DMS153 treated with DMSO at 0.1 percent for 48 hours (cell line): ENCODE measurements at regions not wholly inside any gene's neighbourhood (a gene's known extent, or its start where the extent isn't known, plus 50 kb on each side); places are given as distances from the start of the nearest gene placed in this dataset.

Experiments
- DNase-seq: peaks from one replicate; lab custom pipeline; 2025; ENCODE audit not compliant: unreplicated experiment; lab: John Stamatoyannopoulos, UW

- DNase-seq, result no peak
These were observed 247.5 kb downstream of the SAMD5 start for GRCh38 chr6:147755999-147756398.

GRCh38 chr6:147756891-147757290, 248.4 kb downstream of the SAMD5 start:
- no peak for DNase-seq

GRCh38 chr6:147757291-147757690, 248.8 kb downstream of the SAMD5 start:
- no peak for DNase-seq

- no peak for DNase-seq
These were observed 249.8 kb downstream of the SAMD5 start for GRCh38 chr6:147758303-147758702.

- DNase-seq, result no peak
These were observed 250.6 kb downstream of the SAMD5 start for GRCh38 chr6:147759093-147759492.

- no peak for DNase-seq
These were observed 251.0 kb downstream of the SAMD5 start for GRCh38 chr6:147759536-147759935.

- DNase-seq, result no peak
These were observed 257.1 kb downstream of the SAMD5 start for GRCh38 chr6:147765541-147765940.

GRCh38 chr6:147768969-147769368, 260.5 kb downstream of the SAMD5 start:
- no peak for DNase-seq

GRCh38 chr6:147769496-147770087, 261.1 kb downstream of the SAMD5 start:
- no peak for DNase-seq

GRCh38 chr6:147770221-147770620, 261.7 kb downstream of the SAMD5 start:
- no peak for DNase-seq

GRCh38 chr6:147772724-147773123, 264.2 kb downstream of the SAMD5 start:
- no peak for DNase-seq

GRCh38 chr6:147774856-147775255, 266.4 kb downstream of the SAMD5 start:
- no peak for DNase-seq

GRCh38 chr6:147776631-147777213, 268.2 kb downstream of the SAMD5 start:
- DNase-seq, result no peak

- no peak for DNase-seq
These were observed 271.1 kb downstream of the SAMD5 start for GRCh38 chr6:147779624-147780023.

- DNase-seq, result peak; percentile 34
These were observed 273.8 kb downstream of the SAMD5 start for GRCh38 chr6:147782302-147782701.

GRCh38 chr6:147784371-147784770, 275.9 kb downstream of the SAMD5 start:
- DNase-seq, result no peak

- DNase-seq, result no peak
These were observed 278.9 kb downstream of the SAMD5 start for GRCh38 chr6:147787417-147787816.

GRCh38 chr6:147789430-147789947, 281.0 kb downstream of the SAMD5 start:
- DNase-seq, result no peak

- DNase-seq, result no peak
These were observed 285.6 kb downstream of the SAMD5 start for GRCh38 chr6:147793871-147794643.

- no peak for DNase-seq
These were observed 294.0 kb downstream of the SAMD5 start for GRCh38 chr6:147802459-147802858.

- DNase-seq, result no peak
These were observed 296.7 kb downstream of the SAMD5 start for GRCh38 chr6:147805155-147805554.

GRCh38 chr6:147806697-147807096, 298.2 kb downstream of the SAMD5 start:
- no peak for DNase-seq
